Myocyte (in vitro differentiated cells): ENCODE measurements at regions not wholly inside any gene's neighbourhood (a gene's known extent, or its start where the extent isn't known, plus 50 kb on each side); places are given as distances from the start of the nearest gene placed in this dataset.

Experiments used
- DNase-seq: peaks from one replicate; pipeline ENCODE4 v3.0.0-alpha.2; 2012; ENCODE audit warnings: low read depth

DNA sequence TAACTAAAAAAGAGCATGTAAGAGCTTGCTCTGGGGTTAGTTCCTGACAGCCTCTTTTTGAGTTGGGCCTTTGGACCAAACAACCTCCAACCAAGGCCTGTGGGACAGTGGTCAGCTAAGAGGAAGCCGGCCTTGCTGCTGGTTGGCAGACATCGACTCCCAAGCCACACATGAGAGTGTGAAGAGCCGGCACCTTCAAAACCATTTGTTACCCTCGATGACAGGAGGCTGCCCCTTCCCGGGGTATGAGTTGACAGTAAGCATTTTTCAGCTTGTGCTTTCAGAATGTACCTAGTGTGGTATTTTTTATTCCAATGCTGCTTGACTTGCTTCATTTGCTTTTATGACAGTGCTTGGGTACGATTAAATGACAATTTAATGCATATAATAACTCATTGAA is 168.6 kb upstream of the IGFBP7 start:
- no peak for DNase-seq

DNA sequence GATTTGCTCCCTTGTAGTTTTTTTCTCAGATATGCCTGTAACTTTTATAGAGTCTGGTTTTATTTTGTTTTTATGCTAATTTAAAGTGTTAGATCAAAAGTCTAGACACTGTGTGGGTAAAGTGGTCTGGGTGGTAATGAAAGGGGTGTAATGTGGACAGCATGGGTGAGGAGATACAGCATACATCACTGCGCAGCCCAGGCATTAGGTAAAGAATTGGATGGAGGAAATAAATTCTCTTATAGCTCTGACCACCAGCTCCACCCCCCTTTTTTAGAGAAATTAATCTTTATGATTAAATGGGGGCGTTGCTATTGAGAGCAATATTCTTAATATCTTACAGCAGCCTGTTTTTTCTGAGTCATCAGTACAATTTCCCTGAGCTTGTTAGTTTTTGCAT is 163.9 kb upstream of the IGFBP7 start:
- DNase-seq = no peak

DNA sequence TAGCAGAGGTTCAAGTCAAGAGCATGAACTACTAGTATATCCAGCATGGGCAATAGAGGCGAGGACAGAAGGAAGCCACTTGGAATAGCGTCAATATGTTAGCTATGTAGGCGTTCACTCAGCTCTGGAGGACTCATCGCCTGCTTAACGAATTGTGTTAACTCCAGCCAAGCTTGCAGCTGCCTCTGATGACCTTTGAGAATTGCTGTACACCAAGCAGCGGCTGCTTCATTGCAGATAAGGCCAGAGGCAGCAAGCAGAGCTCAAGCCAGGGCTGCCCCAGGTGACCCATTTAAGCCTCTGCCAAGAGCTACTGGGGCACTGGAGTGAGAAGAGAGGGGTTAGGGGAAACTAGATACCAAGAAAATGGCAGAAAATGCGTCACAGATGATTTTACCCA is 160.2 kb upstream of the IGFBP7 start:
- DNase-seq = peak; percentile 11

DNA sequence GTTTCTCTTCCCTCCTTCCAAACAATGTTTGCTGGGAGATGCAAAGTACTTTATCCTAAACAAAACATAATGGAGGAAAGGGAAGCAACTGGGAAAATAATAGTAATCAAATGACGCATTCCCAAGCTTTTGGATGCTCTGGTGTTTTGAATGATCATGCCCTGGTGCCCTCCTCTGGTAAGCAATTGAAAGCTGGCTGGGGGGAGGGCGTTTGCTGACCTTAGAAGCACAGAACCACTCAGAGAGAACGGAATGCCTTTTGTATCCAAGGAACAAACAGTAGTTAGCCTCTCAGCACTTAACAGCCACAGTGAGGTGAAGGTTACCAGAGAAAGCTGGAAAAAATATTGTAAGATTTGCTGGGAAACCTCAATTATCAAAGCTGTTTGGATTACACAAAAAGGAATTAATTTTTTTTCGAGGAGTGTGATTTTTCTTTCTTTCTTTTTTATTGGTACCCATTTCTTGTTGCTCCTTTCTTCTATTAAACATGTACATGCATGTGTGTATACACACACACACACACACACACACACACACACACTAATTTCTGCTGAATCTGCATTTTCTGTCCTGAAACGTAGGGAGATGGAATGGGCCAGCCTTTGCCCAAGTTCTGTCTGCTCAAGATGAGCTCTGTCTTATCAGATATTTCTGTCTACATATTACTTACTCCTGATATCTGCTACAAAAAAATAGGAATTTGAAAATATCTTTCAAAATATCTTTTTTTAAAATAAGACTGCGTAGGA is 155.8 kb upstream of the IGFBP7 start:
- peak; percentile 5 for DNase-seq

DNA sequence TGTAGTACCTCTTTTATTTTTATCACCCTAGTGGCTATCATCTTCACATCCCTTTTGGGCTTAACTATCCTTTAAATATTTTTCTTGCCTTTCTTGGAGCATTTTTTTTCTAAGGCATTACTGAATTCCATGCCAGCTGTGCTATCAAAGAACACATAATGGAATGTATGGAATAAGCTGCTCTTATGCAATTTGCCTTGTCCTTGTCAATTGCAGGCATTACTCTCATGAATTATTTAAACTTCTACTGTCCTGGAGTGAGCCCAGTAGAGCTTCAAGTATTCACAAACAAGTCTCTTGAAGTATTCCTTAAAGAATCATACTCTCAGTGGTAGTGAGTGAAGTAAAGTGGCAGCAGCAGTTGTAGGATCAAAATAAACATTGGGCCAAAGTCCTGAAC is 144.6 kb upstream of the IGFBP7 start:
- no peak for DNase-seq

DNA sequence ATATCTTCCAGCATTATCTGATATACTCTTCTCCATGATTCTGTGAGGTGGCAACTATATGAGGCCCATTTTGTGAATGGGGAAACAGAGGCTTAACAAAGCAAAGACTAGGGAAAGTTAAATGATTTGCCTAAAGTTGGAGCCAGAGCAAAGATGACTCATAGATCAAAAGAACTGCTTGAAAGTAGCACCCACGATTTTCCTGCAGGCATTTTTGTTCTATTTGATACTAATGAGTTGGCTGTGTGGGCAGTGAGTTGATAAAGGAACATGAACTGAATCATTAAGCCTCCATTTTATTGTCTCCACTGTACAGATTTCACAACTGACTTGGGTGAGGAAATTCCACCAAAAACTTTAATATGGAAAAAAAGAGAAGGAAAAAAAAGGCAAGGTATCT is 138.9 kb upstream of the IGFBP7 start:
- no peak for DNase-seq

DNA sequence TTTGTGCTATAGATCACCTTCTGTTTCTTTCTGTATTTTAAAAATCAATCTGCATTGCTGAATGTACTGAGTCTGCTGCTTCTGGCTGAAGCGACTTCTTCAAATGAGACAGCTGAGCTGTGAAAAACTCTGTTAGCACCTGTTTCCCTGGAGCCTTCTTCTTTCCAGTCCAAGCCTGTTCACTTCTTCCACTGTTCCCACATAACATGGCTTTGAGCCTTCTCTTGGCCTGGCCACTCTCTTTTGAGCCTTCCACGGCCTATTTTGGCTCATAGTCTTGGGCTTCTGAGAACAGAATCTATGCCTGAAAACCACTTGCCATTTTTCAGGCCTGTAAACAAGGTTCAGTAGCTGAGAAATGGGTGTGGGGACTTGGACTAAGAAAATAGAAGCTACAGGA is 132.9 kb upstream of the IGFBP7 start:
- peak; percentile 56 for DNase-seq

DNA sequence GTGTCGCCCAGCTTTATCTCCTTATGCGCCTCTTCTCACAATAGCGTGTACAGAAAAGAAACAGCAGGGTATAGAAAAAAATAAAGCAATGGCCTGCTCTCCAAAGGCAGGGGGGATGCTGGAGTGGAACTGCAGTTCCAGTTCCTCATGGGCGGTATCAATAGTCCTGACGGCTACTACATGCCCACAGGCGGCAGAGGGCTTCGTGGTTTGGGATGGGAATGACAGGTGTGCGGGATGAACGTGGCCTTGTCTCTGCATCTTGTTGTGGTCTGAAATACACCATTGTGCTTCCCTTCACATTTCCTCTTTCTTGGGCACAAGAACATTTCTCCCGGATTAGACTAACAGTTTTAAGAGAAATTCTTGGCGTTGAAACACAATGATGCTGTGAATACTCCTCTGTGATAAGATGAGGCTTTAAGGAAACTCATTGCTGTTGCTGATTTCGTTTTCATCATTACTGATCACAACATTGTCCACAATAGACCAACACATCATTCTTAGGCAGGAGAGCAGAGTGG is 124.1 kb upstream of the IGFBP7 start:
- DNase-seq = no peak

DNA sequence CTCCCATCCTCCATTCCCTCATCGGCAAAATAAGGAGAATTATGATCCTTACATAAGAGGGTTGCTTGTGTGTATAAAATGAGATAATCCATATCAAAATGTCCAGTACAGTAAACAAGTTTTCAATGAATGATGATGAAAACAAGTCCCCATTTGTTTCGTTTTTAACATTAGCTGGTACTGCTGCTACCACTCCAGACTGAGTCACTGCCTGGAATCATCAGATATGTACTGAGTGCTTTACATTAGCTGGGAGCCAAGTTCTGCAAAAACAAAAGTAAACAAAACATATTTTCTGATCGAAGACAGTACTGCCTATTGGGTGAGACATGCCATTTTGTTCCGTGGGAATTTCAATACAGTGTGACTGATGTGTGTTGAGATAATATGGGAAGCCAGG is 123.2 kb upstream of the IGFBP7 start:
- no peak for DNase-seq

DNA sequence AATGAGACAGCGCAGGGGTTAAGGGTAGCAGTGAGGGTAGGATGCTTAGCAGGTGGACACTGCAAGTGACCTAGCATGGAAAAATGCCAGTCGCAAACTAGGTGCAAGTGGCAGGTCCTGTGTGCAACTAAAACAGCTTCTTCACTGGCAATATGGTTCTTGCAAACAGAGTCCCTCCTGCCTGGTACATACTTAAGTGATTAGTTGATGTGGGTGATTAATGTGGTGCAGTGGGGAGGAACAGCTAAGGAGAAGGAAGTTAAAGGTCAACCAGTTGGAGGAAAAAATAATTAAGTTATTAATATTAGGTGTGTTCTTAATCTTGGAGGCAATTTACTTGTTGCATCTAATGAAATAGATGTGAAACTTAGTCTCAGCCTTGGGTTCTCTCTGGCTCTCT is 121.6 kb upstream of the IGFBP7 start:
- DNase-seq = no peak

DNA sequence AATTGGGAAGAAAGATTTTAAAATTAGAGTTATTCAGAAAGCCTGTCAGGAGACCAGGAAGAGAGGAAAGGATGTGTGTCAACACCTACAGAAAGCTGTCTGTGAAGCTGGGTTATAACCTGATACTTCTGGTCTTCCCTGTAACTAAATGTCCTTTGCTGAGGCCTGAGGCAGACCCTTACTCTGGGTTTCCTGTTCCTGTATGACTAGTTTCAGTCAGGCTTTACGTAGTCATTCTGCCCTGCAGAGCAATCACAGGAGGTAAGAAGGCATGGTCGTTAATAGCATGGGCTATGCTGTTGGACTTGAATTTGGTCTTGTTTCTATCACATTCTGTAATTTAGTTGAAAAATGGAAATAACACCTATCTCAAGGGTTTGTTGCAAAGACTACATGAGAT is 110.5 kb upstream of the IGFBP7 start:
- no peak for DNase-seq

DNA sequence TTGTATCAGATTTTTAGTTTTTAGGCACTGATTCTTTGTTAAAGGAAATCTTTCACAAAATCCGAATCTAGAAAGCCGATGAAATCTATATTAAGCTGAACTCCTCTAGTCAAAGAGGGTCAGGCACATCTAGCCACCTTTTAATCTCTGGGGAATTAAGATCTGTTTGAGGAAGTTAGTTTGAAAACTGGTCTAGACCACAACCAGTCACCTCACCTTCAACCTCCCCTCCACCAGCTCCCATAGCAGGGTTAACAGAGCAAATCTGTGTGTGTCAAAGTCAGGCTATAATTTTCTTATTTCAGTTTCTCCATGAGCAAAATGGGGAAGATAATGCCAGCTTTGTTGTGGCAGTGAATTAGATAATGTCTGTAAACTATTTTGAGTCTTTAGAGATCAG is 110.0 kb upstream of the IGFBP7 start:
- no peak for DNase-seq

DNA sequence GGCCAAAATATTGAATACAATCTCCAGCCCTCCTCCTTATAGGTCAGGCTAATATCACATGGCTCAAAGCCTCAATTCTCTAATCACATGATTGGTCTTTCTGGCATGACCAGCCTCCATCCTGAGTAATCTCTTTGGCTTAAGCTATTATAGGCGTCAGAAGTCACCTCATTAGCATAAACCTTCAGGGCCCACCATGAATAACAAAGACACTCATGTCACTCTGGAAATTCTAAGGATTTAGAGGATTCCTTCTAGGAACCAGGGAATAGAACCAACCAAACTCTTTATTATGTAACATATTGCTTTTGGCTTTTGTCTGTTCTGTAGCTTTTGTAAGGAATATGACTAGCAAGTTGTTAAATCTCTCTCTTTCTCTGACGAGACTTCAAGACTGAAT is 109.2 kb upstream of the IGFBP7 start:
- DNase-seq = no peak

DNA sequence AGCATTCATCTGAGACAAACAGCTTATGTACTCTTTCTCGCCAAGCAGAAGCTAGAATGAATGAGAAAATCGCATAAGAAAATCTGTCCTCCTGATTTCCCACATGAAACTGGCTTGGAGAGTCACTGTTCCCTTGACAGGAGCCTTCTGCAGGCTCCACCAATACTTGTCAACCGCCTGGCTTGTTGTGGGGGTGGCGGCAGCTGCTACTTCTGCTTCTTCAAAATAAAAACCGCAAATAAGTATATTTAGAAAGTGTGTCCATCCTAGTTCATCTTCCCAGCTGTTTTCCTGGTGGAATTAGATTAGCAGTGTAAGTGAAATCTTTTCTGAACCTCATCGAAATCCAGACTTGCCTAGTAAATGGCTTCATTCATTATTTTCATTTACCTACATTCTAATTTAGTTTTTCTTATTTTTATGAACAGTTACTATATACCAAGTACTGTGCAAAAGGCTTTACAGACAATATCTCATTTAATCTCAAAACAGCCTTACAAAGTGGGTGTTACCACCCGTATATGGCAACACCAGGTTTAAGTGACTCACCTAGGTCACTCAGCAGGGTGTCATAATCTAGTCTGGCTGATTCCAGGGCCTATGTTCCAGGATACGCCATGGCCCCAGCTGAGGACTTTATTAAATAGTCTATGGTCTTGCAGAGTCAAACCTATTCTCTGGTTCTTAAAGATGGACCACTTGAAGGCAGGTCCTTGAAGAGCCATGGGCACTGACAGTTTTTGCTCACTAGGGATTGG is 104.6 kb upstream of the IGFBP7 start:
- DNase-seq = peak; percentile 93

DNA sequence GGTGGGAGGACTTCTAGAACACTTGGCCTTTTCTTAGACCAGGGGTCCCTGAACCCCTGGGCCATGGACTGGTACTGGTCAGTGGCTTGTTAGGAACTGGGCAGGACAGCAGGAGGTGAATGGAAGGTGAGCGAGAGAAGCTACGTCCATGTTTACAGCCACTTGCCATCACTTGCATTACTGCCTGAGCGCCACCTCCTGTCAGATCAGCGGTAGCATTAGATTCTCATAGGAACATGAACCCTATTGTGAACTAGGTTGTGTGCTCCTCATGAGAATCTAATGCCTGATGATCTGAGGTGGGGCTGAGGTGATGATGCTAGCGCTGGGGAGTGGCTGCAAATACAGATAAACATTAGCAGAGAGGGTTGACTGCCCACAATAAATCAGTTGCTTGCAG is 100.9 kb upstream of the IGFBP7 start:
- no peak for DNase-seq

DNA sequence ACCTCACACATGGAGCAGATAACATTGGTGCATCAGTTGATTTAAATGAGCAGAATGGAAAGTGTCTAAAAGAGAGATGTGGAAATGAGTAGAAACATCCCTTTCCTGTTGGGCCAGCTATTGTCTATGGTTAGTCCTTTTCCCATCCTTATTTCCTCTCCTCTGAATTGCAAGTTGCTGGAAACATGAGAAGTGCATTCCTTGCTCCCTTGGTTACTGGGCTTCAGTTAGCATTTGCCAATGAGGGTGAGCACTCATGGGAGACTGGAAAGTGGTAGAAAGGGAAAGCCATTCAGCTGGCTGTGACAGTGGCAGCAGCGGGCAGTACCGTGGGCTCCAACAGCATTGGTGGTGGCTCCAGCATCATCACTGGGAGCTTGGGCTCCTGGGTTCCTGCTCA is 96.0 kb upstream of the IGFBP7 start:
- DNase-seq = no peak

DNA sequence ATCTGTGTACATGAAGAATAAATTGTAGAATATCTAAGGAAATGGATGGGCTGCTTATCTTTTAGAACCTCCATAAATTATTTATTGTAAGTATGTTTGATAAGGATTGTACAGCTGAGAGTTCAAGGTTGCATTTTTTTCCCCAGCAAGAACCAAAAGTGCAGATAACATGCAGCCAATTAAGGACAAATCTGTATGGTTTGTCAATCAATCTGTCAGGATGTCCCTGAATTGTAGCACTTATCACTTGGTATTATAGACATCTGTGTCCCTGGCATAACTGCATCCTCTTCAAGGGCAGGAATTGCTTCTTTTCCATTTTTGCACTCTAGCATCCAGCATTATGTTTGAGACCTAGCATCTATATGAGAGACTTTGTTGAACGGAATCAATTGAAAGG is 95.4 kb upstream of the IGFBP7 start:
- no peak for DNase-seq

DNA sequence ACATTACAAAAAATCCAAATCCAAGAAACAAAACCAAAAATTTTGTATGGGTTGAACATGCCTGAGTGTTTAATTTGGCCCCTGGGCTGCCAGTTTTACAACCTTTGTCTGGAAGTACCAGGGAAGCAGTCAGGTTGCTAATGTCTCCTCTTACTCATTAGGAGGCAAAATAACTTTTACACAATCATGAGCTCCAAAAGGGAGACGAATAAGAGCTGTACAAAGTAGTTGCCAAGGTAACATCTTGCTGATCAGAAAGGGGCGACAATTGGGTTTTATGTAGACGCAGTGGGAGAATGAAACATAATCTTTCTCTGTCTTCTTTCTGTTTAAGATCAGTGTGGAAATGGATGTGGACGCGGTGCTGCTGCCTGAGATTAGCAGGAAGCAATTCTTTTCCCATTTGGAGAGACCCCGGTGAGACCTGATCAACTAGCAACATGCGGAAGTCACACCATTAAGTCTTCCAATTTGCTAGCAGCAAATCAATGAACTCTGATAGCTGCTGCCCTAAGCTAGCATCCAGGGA is 90.7 kb upstream of the IGFBP7 start:
- DNase-seq = no peak

DNA sequence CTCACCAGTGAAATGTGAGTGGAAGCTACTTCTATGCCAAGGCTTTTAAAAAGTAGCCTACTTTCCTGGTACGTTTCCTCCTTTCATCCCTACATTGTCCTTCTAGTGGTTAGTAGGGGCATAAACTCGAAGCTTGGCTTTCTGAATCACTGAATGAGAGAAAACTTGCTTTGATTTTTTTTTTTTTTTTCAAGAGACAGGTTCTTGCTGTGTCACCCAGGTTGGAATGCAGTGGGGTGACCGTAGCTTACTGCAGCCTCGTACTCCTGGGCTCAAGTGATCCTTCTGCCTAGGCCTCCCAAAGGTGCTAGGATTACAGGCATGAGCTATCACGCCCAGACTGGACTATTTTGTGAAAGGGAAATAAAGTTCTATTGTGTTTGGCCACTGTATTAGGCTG is 89.1 kb upstream of the IGFBP7 start:
- DNase-seq = no peak

DNA sequence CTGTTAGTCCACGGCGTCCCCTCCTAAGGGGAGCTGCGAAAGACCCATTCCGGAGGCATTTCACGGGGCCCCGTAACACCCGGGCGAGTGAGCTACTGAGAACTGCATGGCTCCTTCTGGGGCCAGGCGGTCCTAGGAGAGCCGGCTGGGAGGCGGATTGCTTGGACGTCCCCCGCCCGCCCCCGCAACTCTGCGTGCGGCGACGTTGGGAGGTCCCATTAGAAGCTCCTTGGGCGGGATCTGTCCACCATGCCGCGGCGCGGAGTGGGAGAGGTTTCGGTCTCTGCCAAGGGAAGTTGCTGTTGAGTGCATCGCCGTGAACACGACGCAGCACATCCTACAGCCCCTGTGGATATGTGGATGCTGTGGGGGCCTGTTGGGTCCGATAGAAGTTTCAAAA is 85.4 kb upstream of the IGFBP7 start:
- no peak for DNase-seq

DNA sequence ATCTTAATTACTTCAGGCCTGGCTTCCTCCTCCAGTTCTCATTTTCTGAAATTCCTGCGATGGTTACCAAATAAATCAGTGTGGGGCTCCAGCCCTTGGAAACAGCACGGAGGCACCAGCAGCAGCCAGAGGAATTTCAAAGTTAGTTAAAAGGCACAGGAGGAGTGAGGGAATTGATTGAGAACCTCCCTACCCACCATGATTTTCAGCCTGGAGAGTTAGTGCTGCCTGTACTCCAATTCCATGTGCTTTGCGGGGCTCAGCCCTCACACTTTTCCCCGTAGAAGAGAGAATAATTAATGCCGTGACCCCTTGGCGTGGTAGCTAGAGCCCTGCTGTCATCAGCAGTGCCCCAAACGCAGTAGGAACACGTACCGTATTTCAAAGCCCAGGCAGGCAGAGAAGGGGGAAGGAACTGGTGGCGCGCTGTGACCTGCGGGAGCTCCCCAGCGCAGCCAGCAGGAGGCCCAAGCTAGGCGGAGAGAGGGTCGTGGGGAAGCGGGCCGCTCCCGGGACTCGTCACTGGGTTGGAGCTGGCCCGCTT is 84.0 kb upstream of the IGFBP7 start:
- DNase-seq = no peak

DNA sequence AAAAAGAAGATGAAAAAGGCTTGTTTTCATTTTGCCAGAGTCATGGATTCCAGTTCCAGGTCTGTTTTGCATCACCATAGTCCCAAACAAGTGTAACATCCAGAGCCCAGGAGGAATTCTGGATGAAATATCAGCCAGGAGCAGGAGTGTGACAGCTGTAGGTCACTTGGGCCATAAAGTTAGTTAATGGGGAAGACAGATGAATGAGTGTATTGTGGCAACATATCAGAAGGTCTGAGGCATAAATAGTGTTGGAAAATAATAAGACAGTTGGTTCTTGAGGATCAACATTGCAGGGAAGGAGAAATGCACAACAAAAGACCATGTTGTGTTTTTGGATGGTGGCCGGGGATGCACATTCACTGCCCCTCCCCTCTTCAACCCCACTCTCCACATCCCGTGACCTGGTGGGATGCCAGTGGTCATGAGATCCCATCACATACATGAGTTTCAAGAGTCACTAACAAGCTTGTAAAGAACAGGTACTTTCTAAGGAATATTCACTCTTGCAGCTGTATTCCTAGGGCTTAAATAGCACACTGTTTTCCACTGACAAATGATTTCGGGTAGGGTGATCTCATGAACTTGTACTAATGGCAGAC is 83.1 kb upstream of the IGFBP7 start:
- DNase-seq = no peak
